SK-N-MC (cell line): ENCODE measurements at regions not wholly inside any gene's neighbourhood (a gene's known extent, or its start where the extent isn't known, plus 50 kb on each side); places are given as distances from the start of the nearest gene placed in this dataset.

Experiments
- EZH2 ChIP-seq: fragments of 200-600 bp; sonication (generic); IDR thresholded peaks from one replicate; pipeline ENCODE4 v1.6.1; 2017; ENCODE audit warnings: antibody characterized with exemption
- POLR2AphosphoS5 ChIP-seq: IDR thresholded peaks from 2 replicates; pipeline ENCODE4 v1.6.1; 2012; ENCODE audit warnings: mild to moderate bottlenecking, low read depth, low read length, borderline replicate concordance

DNA sequence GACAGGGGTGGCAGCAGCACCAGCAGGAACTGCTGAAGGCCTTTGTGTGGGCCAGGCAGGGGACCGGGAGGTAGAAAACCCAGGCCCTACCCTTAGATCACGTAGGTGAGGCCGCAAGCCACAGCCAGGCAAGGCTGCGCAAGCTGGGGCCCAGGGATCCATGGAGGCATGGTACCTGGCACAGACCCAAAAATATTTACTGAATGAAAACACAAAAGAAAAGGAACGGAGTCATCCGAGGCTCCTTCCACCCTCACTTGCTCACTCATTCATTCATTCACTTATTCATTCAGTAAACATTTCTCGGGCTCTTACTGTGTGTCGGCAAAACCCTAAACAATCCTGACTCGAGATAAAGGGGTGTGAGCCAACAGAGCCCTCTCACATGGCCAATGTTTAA lies 102.3 kb downstream of the BCOR start:
- no peak for TF ChIP-seq POLR2AphosphoS5
- TF ChIP-seq EZH2 = no peak
